ENCODE measurements at regions not wholly inside any gene's neighbourhood (a gene's known extent, or its start where the extent isn't known, plus 50 kb on each side); places are given as distances from the start of the nearest gene placed in this dataset.

- TF ChIP-seq CTCF (IDR thresholded peaks at IDR 0.05; ENCODE audit: insufficient read depth in 1 of 2, low read depth in 1 of 2, low read length in 1 of 2, severe bottlenecking in 1 of 2, unreplicated experiment in 1 of 2), result no peak
- intact Hi-C loops (cut with micrococcal nuclease; ENCODE audit: unreplicated experiment), result no loop called here
- no peaks in the 10 kb centered on the region for H3K27me3 Mint-ChIP-seq (ENCODE audit: insufficient read depth, unreplicated experiment)
- no peak overlapping the region for H3K27ac Mint-ChIP-seq (ENCODE audit: unreplicated experiment)
- H3K4me3 Mint-ChIP-seq (ENCODE audit: unreplicated experiment), result no peak overlapping the region
- H3K4me1 ChIP-seq, result 0 out of 2 replicates have a peak, but pooled peaks cover 3% of the 10 kb centered on the region
- ChIA-PET POLR2A (no interaction called here), CTCF (no interaction called here)
- no peak overlapping the region for H3K4me3 ChIP-seq (ENCODE audit: low read depth, low read length)
- H3K9me3 Mint-ChIP-seq (ENCODE audit: unreplicated experiment), result peaks cover 19% of the 10 kb centered on the region
- no peaks in the 10 kb centered on the region for H3K9me3 ChIP-seq
- no peaks in the 10 kb centered on the region for H3K4me1 Mint-ChIP-seq (ENCODE audit: low read depth, unreplicated experiment)
- no peaks in the 10 kb centered on the region for H3K27me3 ChIP-seq (replicated peaks; ENCODE audit: control insufficient read depth, insufficient read depth, low read length)
- no peak for DNase-seq
- no peaks in the 10 kb centered on the region for H3K36me3 ChIP-seq (ENCODE audit: control insufficient read depth, insufficient read depth, low read length)
- no peaks in the 10 kb centered on the region for H3K36me3 Mint-ChIP-seq (ENCODE audit: insufficient read depth, unreplicated experiment)
- BruUV-seq (replicated peaks), result no TSS peak
Observed at GRCh38 chr12:75863533-75863932, 168.0 kb downstream of the PHLDA1 start.

- Histone ChIP-seq H3K9me3 (no peaks in the 10 kb centered on the region), H3K4me3 (ENCODE audit: low read depth, low read length) (no peak overlapping the region), H3K4me1 (0 out of 2 replicates have a peak, but pooled peaks cover 3% of the 10 kb centered on the region), H3K36me3 (ENCODE audit: control insufficient read depth, insufficient read depth, low read length) (no peaks in the 10 kb centered on the region), H3K27me3 (replicated peaks; ENCODE audit: control insufficient read depth, insufficient read depth, low read length) (no peaks in the 10 kb centered on the region)
- no peak for TF ChIP-seq CTCF (IDR thresholded peaks at IDR 0.05; ENCODE audit: insufficient read depth in 1 of 2, low read depth in 1 of 2, low read length in 1 of 2, severe bottlenecking in 1 of 2, unreplicated experiment in 1 of 2)
- BruUV-seq (replicated peaks), result no TSS peak
- ChIA-PET POLR2A (no interaction called here), CTCF (no interaction called here)
- Mint-ChIP-seq H3K4me1 (ENCODE audit: low read depth, unreplicated experiment) (no peaks in the 10 kb centered on the region), H3K4me3 (ENCODE audit: unreplicated experiment) (no peak overlapping the region), H3K36me3 (ENCODE audit: insufficient read depth, unreplicated experiment) (no peaks in the 10 kb centered on the region), H3K9me3 (ENCODE audit: unreplicated experiment) (peaks cover 17% of the 10 kb centered on the region), H3K27me3 (ENCODE audit: insufficient read depth, unreplicated experiment) (no peaks in the 10 kb centered on the region), H3K27ac (ENCODE audit: unreplicated experiment) (no peak overlapping the region)
- intact Hi-C loops (cut with micrococcal nuclease; ENCODE audit: unreplicated experiment), result no loop called here
- no peak for DNase-seq
Observed at GRCh38 chr12:75862692-75863471, 168.7 kb downstream of the PHLDA1 start.

GRCh38 chr12:75859868-75860267, 171.7 kb downstream of the PHLDA1 start:
- H3K4me1 Mint-ChIP-seq (ENCODE audit: low read depth, unreplicated experiment), result peaks cover 9% of the 10 kb centered on the region
- no peak for TF ChIP-seq CTCF (IDR thresholded peaks at IDR 0.05; ENCODE audit: insufficient read depth in 1 of 2, low read depth in 1 of 2, low read length in 1 of 2, severe bottlenecking in 1 of 2, unreplicated experiment in 1 of 2)
- Histone ChIP-seq H3K9me3 (no peaks in the 10 kb centered on the region), H3K27me3 (replicated peaks; ENCODE audit: control insufficient read depth, insufficient read depth, low read length) (no peaks in the 10 kb centered on the region), H3K4me1 (peaks cover 3% of the 10 kb centered on the region; the same call in 1 of the 2 replicates), H3K4me3 (ENCODE audit: low read depth, low read length) (no peak overlapping the region), H3K36me3 (ENCODE audit: control insufficient read depth, insufficient read depth, low read length) (no peaks in the 10 kb centered on the region)
- H3K9me3 Mint-ChIP-seq (ENCODE audit: unreplicated experiment), result no peaks in the 10 kb centered on the region
- intact Hi-C loops (cut with micrococcal nuclease; ENCODE audit: unreplicated experiment), result no loop called here
- POLR2A ChIA-PET, result no interaction called here
- no peaks in the 10 kb centered on the region for H3K27me3 Mint-ChIP-seq (ENCODE audit: insufficient read depth, unreplicated experiment)
- H3K27ac Mint-ChIP-seq (ENCODE audit: unreplicated experiment), result no peak overlapping the region
- H3K36me3 Mint-ChIP-seq (ENCODE audit: insufficient read depth, unreplicated experiment), result no peaks in the 10 kb centered on the region
- no peak overlapping the region for H3K4me3 Mint-ChIP-seq (ENCODE audit: unreplicated experiment)
- CTCF ChIA-PET, result no interaction called here
- no peak for DNase-seq
- BruUV-seq (replicated peaks), result no TSS peak
